K562 (cell line): ENCODE measurements at regions not wholly inside any gene's neighbourhood (a gene's known extent, or its start where the extent isn't known, plus 50 kb on each side); places are given as distances from the start of the nearest gene placed in this dataset.

Source experiments
- ATAC-seq: fragments of 200-7000 bp; cut with Tn5 transposase; 3 replicates; pipeline ENCODE4 v1.9.1; 2020; ENCODE audit warnings: moderate library complexity
- BruUV-seq: library from RNA; stranded (reverse); fragments of 400-500 nt; replicated peaks from 2 replicates; lab custom pipeline; 2021; lab: Mats Ljungman, UMichigan
- CTCF ChIA-PET: fragments of 300-600 bp; formaldehyde crosslinking; extraction: SDS; loops from one replicate; lab custom pipeline; 2021; ENCODE audit warnings: low intra/inter-chr PET ratio; lab: Yijun Ruan, JAX
- POLR2A ChIA-PET: fragments of 300-600, 350-650 bp; sonication (Branson Sonifier 250); formaldehyde crosslinking; extraction: SDS; loops from one replicate; lab custom pipeline; 2021; ENCODE audit warnings: antibody characterized with exemption, inconsistent platforms; lab: Yijun Ruan, JAX
- DNase-seq, 4 experiments: peaks; one replicate each; pipeline versions ENCODE4 v3.0.0 to v3.0.0-alpha.2; 2011 to 2018; ENCODE audit warnings: low spot score in 3 of 4, mixed read lengths in 3 of 4; ENCODE audit errors: extremely low read depth in 1 of 4
- FAIRE-seq: peaks from 2 replicates; lab custom pipeline; 2011; peaks lifted over from hg19 to GRCh38; lab: Jason Lieb, UNC
- H2AFZ ChIP-seq: 2 replicates; pipeline ENCODE4 v1.6.0; 2011; ENCODE audit warnings: low read depth, low read length, control low read depth, inconsistent platforms
- H3K27ac ChIP-seq: fragments of 200-600 bp; 3 replicates; pipeline ENCODE4 v1.8.0; 2011; ENCODE audit warnings: low read depth, mild to moderate bottlenecking, control low read depth, inconsistent platforms, low read length, moderate library complexity, mixed read lengths; ENCODE audit errors: extremely low read depth
- H3K27me3 ChIP-seq, 2 experiments: fragments of 300-600 bp in 1 of 2; 2 replicates in 1 of 2; 3 replicates in 1 of 2; pipeline versions ENCODE4 v1.6.0 to v1.8.0; 2011; ENCODE audit warnings: inconsistent platforms in 2 of 2, low read length in 2 of 2, mild to moderate bottlenecking in 1 of 2, mixed read lengths in 1 of 2, moderate library complexity in 1 of 2; ENCODE audit not compliant: control insufficient read depth in 2 of 2, insufficient read depth in 2 of 2
- H3K36me3 ChIP-seq: fragments of 300-600 bp; 3 replicates; pipeline ENCODE4 v1.8.0; 2011; ENCODE audit warnings: mild to moderate bottlenecking, low read length, inconsistent platforms; ENCODE audit not compliant: control insufficient read depth, insufficient read depth
- H3K4me1 ChIP-seq, 2 experiments: fragments of 200-600 bp in 1 of 2; replicated peaks in 1 of 2; 2 replicates in 1 of 2; 3 replicates in 1 of 2; pipeline versions ENCODE4 v1.5.1 to v1.8.0; 2011; ENCODE audit warnings: inconsistent platforms in 2 of 2, low read length in 2 of 2, mild to moderate bottlenecking in 1 of 2, mixed read lengths in 1 of 2, moderate library complexity in 1 of 2; ENCODE audit not compliant: control insufficient read depth in 2 of 2, insufficient read depth in 2 of 2
- H3K4me2 ChIP-seq: 2 replicates; pipeline ENCODE4 v1.6.1; 2011; ENCODE audit warnings: low read length, control low read depth, inconsistent platforms, mixed read lengths; ENCODE audit not compliant: insufficient read depth
- H3K4me3 ChIP-seq: fragments of 200-600 bp; sonication (generic), shearing (Covaris generic); 2 replicates; pipeline ENCODE4 v1.5.1; 2016; ENCODE audit warnings: control low read depth, inconsistent platforms
- H3K79me2 ChIP-seq: fragments of 200-600 bp; 3 replicates; pipeline ENCODE4 v1.8.0; 2011; ENCODE audit warnings: low read length, inconsistent platforms; ENCODE audit not compliant: control insufficient read depth, insufficient read depth
- H3K9ac ChIP-seq, 2 experiments: 2 replicates each; pipeline versions ENCODE4 v1.6.0 to v1.6.1; 2011; ENCODE audit warnings: low read depth in 2 of 2, low read length in 2 of 2, control low read depth in 1 of 2, inconsistent platforms in 1 of 2, mild to moderate bottlenecking in 1 of 2, mixed read lengths in 1 of 2; ENCODE audit not compliant: insufficient read depth in 1 of 2
- H3K9me1 ChIP-seq: one replicate; pipeline ENCODE4 v1.6.0; 2011; ENCODE audit warnings: inconsistent platforms, mild to moderate bottlenecking, low read length, moderate library complexity; ENCODE audit not compliant: control insufficient read depth, insufficient read depth
- H3K9me3 ChIP-seq: replicated peaks from 2 replicates; pipeline ENCODE4 v1.5.1; 2011; ENCODE audit warnings: low read depth, low read length, inconsistent platforms; ENCODE audit not compliant: control insufficient read depth, insufficient read depth
- H4K20me1 ChIP-seq: replicated peaks from 2 replicates; pipeline ENCODE4 v1.6.1; 2011; ENCODE audit warnings: low read length, inconsistent platforms, mixed read lengths; ENCODE audit not compliant: control insufficient read depth, insufficient read depth
- CC2D1A ChIP-seq: fragments of 450-650 bp; IDR thresholded peaks from 2 replicates; pipeline ENCODE4 v1.6.1; 2017; ENCODE audit warnings: mild to moderate bottlenecking
- CSDE1 ChIP-seq, 2 experiments: fragments of 450-650 bp; IDR thresholded peaks; 2 replicates each; pipeline ENCODE4 v1.6.1; 2016; ENCODE audit warnings: mild to moderate bottlenecking in 1 of 2
- CXXC5 ChIP-seq: fragments of 250-450 bp; sonication (Bioruptor Pico); IDR thresholded peaks from 2 replicates; pipeline ENCODE4 v1.8.0; 2022; ENCODE audit warnings: inconsistent platforms, mild to moderate bottlenecking, moderate library complexity
- FOXJ3 ChIP-seq: sonication (generic); formaldehyde crosslinking; IDR thresholded peaks from 2 replicates; pipeline ENCODE4 v1.4.0; 2020; ENCODE audit warnings: mild to moderate bottlenecking, missing genetic modification reagents
- ID3 ChIP-seq, 2 experiments: fragments of 250-450 bp in 1 of 2; fragments of 450-650 bp in 1 of 2; sonication (Bioruptor Pico) in 1 of 2; IDR thresholded peaks; 2 replicates each; pipeline versions ENCODE4 v1.6.1 to v1.8.0; 2016 to 2021; ENCODE audit warnings: mild to moderate bottlenecking in 2 of 2, moderate library complexity in 2 of 2, missing compliant biosample characterization in 1 of 2, missing genetic modification characterization in 1 of 2
- MXI1 ChIP-seq: IDR thresholded peaks from 2 replicates; pipeline ENCODE4 v1.6.1; 2011; ENCODE audit warnings: low read depth, mild to moderate bottlenecking, improper control_type of control experiment, low read length
- RBM34 ChIP-seq: fragments of 200-400 bp; formaldehyde crosslinking; IDR thresholded peaks from 2 replicates; pipeline ENCODE4 v1.6.1; 2018; ENCODE audit warnings: low read length, borderline replicate concordance; ENCODE audit not compliant: insufficient read depth
- RERE ChIP-seq: sonication (generic); formaldehyde crosslinking; IDR thresholded peaks from 2 replicates; pipeline ENCODE4 v1.8.0; 2023; ENCODE audit warnings: missing genetic modification reagents, mild to moderate bottlenecking, borderline replicate concordance
- RHOXF2B ChIP-seq: fragments of 250-450 bp; sonication (Bioruptor Pico); conservative IDR thresholded peaks from 2 replicates; pipeline ENCODE4 v1.5.1; 2021
- SAFB ChIP-seq: fragments of 200-400 bp; formaldehyde crosslinking; IDR thresholded peaks from 2 replicates; pipeline ENCODE4 v1.6.1; 2017; ENCODE audit warnings: low read depth, low read length, borderline replicate concordance
- SP2 ChIP-seq: IDR thresholded peaks from 2 replicates; pipeline ENCODE4 v1.6.1; 2011; ENCODE audit warnings: mild to moderate bottlenecking, low read depth, low read length, moderate library complexity; ENCODE audit not compliant: poor library complexity, severe bottlenecking; ENCODE audit errors: extremely low read depth
- TAF15 ChIP-seq: fragments of 200-400 bp; formaldehyde crosslinking; IDR thresholded peaks from 2 replicates; pipeline ENCODE4 v1.6.1; 2017; ENCODE audit warnings: mild to moderate bottlenecking, low read depth, low read length, moderate library complexity
- TARDBP ChIP-seq: fragments of 450-650 bp; IDR thresholded peaks from 2 replicates; pipeline ENCODE4 v1.6.1; 2016
- TRIM25 ChIP-seq: fragments of 450-650 bp; IDR thresholded peaks from 2 replicates; pipeline ENCODE4 v1.7.0; 2016; ENCODE audit warnings: borderline replicate concordance
- ZNF41 ChIP-seq: fragments of 250-450 bp; sonication (Bioruptor Pico); conservative IDR thresholded peaks from 2 replicates; pipeline ENCODE4 v1.4.0; 2020; ENCODE audit warnings: mild to moderate bottlenecking
- ZNF445 ChIP-seq: fragments of 250-450 bp; sonication (Bioruptor Pico); IDR thresholded peaks from 2 replicates; pipeline ENCODE4 v1.4.0; 2020; ENCODE audit warnings: low read depth, mild to moderate bottlenecking, moderate library complexity
- WGBS: fragments of 100-300 bp; shearing (Covaris generic); methylation state at CpG from one replicate; pipeline ENCODE4 v1.1.6; 2016; ENCODE audit warnings: low coverage, mixed read lengths; ENCODE audit not compliant: insufficient coverage; ENCODE audit errors: missing lambda C conversion rate; 5-methylcytosine and 5-hydroxymethylcytosine counted together
- in situ Hi-C: fragments of 300-500 bp; cut with MboI; formaldehyde crosslinking; loops from 4 replicates; pipeline ENCODE4 v1.15.0; 2018; ENCODE audit warnings: inconsistent platforms, mixed read lengths
- intact Hi-C: fragments of 100-400 bp; cut with micrococcal nuclease; formaldehyde crosslinking; loops from 2 replicates; pipeline ENCODE4 v1.14.2; 2022

- BruUV-seq, result no TSS peak
- H3K36me3 ChIP-seq, result no peaks in the 10 kb centered on the region
- no peak overlapping the region for H3K27ac ChIP-seq
- in situ Hi-C loops, result no loop called here
- FAIRE-seq, result no peak
- ATAC-seq, result no peak
- H3K9me3 ChIP-seq, result 0 out of 2 replicates have a peak, but pooled peaks cover 1% of the 10 kb centered on the region
- POLR2A ChIA-PET, result no interaction called here
- H3K27me3 ChIP-seq, result no peaks in the 10 kb centered on the region
- no peak for TF ChIP-seq CC2D1A
- TF ChIP-seq RERE (CRISPR knock-in tag), result no peak
- no peak for TF ChIP-seq TRIM25
- TF ChIP-seq SP2, result no peak
- no peak for TF ChIP-seq ZNF41 (CRISPR knock-in tag)
- no peak for TF ChIP-seq CSDE1 (IDR thresholded peaks at IDR 0.05)
- TF ChIP-seq RBM34, result no peak
- TF ChIP-seq FOXJ3 (CRISPR knock-in tag), result no peak
- no peak for TF ChIP-seq SAFB
- TF ChIP-seq CXXC5 (CRISPR knock-in tag), result no peak
- no peak for TF ChIP-seq ZNF445 (CRISPR knock-in tag)
- TF ChIP-seq ID3 (CRISPR knock-in tag; IDR thresholded peaks at IDR 0.05), result no peak
- TF ChIP-seq ID3 (tag; IDR thresholded peaks at IDR 0.05), result no peak
- no peak for TF ChIP-seq RHOXF2B (CRISPR knock-in tag)
- TF ChIP-seq TAF15, result no peak
- TF ChIP-seq MXI1, result no peak
- no peak for TF ChIP-seq TARDBP
- TF ChIP-seq, all 486 proteins: peak for 0
- 0% methylated on average over 2 of the region's 2 CpGs for WGBS
- H3K4me2 ChIP-seq, result no peak overlapping the region
- no peaks in the 10 kb centered on the region for H3K79me2 ChIP-seq
- intact Hi-C loops, result no loop called here
- no peaks in the 10 kb centered on the region for H3K4me1 ChIP-seq
- CTCF ChIA-PET, result no interaction called here
- H3K4me3 ChIP-seq, result no peak overlapping the region
- no peak for DNase-seq
- H2AFZ ChIP-seq, result no peak overlapping the region
- H4K20me1 ChIP-seq, result no peaks in the 10 kb centered on the region
- H3K9me1 ChIP-seq, result no peaks in the 10 kb centered on the region
- H3K9ac ChIP-seq, result no peak overlapping the region
Measured at GRCh38 chr6:127058027-127058426, 60.4 kb upstream of the RSPO3 start.
